ENCODE measurements at regions not wholly inside any gene's neighbourhood (a gene's known extent, or its start where the extent isn't known, plus 50 kb on each side); places are given as distances from the start of the nearest gene placed in this dataset.

DNA sequence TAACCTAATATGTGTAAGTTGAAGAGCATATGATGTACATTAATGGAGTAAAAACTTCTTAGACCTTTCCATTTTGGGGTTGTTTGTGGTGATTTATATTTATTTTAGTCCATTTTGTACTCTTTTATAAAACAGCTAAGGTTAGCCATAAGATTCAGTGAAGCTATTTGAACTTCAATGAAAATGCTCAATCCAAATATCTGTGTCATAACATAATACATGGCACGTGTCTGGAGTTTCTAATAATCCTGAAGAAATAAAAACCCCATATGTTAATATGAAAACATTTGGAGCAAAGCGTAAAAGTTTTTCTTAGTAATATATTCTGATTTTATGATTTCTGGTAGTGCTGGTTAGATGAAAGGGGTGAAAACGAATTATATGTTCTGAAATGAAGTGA, 1729.7 kb downstream of the PCDH9 start:
- BruUV-seq (replicated peaks), result no TSS peak
- ChIA-PET CTCF (no interaction called here), RAD21 (ENCODE audit: low non-redundant PET in 1 of 2, low total read pairs in 2 of 2, uncharacterized antibody in 2 of 2, unreplicated experiment in 2 of 2) (no interaction called here), POLR2A (no interaction called here)
- H3K27ac ChIP-seq (ENCODE audit: low read depth, low read length), result no peak overlapping the region
- no peaks in the 10 kb centered on the region for H3K27me3 ChIP-seq (ENCODE audit: insufficient read depth, low read length)
- no peaks in the 10 kb centered on the region for H3K36me3 ChIP-seq (ENCODE audit: control insufficient read depth in 1 of 2, insufficient read depth in 2 of 2, low read length in 2 of 2)
- DNase-seq (ENCODE audit: low read depth, low spot score) (no peak), ATAC-seq (no peak)
- H3K4me2 ChIP-seq (ENCODE audit: low read length), result no peak overlapping the region
- TF ChIP-seq, protein P1, sequence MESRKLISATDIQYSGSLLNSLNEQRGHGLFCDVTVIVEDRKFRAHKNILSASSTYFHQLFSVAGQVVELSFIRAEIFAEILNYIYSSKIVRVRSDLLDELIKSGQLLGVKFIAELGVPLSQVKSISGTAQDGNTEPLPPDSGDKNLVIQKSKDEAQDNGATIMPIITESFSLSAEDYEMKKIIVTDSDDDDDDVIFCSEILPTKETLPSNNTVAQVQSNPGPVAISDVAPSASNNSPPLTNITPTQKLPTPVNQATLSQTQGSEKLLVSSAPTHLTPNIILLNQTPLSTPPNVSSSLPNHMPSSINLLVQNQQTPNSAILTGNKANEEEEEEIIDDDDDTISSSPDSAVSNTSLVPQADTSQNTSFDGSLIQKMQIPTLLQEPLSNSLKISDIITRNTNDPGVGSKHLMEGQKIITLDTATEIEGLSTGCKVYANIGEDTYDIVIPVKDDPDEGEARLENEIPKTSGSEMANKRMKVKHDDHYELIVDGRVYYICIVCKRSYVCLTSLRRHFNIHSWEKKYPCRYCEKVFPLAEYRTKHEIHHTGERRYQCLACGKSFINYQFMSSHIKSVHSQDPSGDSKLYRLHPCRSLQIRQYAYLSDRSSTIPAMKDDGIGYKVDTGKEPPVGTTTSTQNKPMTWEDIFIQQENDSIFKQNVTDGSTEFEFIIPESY (IDR thresholded peaks at IDR 0.05; ENCODE audit: extremely low read depth, insufficient replicate concordance, low read length), result no peak
- TF ChIP-seq EGR1 (IDR thresholded peaks at IDR 0.05; ENCODE audit: low read depth), result no peak
- TF ChIP-seq TCF7L2 (IDR thresholded peaks at IDR 0.05; ENCODE audit: borderline replicate concordance, extremely low read depth, insufficient read depth, insufficient read length), result no peak
- TF ChIP-seq, protein P2, sequence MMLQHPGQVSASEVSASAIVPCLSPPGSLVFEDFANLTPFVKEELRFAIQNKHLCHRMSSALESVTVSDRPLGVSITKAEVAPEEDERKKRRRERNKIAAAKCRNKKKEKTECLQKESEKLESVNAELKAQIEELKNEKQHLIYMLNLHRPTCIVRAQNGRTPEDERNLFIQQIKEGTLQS (IDR thresholded peaks at IDR 0.05), result no peak
- no peak for TF ChIP-seq POLR2A (IDR thresholded peaks at IDR 0.05; ENCODE audit: borderline replicate concordance, extremely low read depth, insufficient read depth, insufficient read length)
- TF ChIP-seq, protein P3, sequence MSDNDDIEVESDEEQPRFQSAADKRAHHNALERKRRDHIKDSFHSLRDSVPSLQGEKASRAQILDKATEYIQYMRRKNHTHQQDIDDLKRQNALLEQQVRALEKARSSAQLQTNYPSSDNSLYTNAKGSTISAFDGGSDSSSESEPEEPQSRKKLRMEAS (IDR thresholded peaks at IDR 0.05), result no peak
- no peak for TF ChIP-seq ELF1 (IDR thresholded peaks at IDR 0.05; ENCODE audit: borderline replicate concordance, low read depth)
- TF ChIP-seq, protein P4, sequence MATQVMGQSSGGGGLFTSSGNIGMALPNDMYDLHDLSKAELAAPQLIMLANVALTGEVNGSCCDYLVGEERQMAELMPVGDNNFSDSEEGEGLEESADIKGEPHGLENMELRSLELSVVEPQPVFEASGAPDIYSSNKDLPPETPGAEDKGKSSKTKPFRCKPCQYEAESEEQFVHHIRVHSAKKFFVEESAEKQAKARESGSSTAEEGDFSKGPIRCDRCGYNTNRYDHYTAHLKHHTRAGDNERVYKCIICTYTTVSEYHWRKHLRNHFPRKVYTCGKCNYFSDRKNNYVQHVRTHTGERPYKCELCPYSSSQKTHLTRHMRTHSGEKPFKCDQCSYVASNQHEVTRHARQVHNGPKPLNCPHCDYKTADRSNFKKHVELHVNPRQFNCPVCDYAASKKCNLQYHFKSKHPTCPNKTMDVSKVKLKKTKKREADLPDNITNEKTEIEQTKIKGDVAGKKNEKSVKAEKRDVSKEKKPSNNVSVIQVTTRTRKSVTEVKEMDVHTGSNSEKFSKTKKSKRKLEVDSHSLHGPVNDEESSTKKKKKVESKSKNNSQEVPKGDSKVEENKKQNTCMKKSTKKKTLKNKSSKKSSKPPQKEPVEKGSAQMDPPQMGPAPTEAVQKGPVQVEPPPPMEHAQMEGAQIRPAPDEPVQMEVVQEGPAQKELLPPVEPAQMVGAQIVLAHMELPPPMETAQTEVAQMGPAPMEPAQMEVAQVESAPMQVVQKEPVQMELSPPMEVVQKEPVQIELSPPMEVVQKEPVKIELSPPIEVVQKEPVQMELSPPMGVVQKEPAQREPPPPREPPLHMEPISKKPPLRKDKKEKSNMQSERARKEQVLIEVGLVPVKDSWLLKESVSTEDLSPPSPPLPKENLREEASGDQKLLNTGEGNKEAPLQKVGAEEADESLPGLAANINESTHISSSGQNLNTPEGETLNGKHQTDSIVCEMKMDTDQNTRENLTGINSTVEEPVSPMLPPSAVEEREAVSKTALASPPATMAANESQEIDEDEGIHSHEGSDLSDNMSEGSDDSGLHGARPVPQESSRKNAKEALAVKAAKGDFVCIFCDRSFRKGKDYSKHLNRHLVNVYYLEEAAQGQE (IDR thresholded peaks at IDR 0.05; ENCODE audit: low read depth), result no peak
- TF ChIP-seq EZH2 (IDR thresholded peaks at IDR 0.05), result no peak
- TF ChIP-seq ZNF274 (IDR thresholded peaks at IDR 0.05; ENCODE audit: low read depth, low read length), result no peak
- no peak for TF ChIP-seq SP1 (IDR thresholded peaks at IDR 0.05; ENCODE audit: low read depth)
- no peak overlapping the region for H3K9ac ChIP-seq (ENCODE audit: low read length)
- H3K9me3 ChIP-seq (ENCODE audit: control insufficient read depth in 1 of 2, insufficient read depth in 1 of 2, low read depth in 1 of 2, low read length in 2 of 2), result no peaks in the 10 kb centered on the region
- H3K4me3 ChIP-seq (replicated peaks in 1 of 2; ENCODE audit: low read depth in 1 of 2, low read length in 2 of 2), result no peak overlapping the region
- H3K4me1 ChIP-seq (ENCODE audit: control insufficient read depth in 1 of 2, insufficient read depth in 2 of 2, low read length in 2 of 2), result peaks cover 4 to 7% of the 10 kb centered on the region in 2 experiments; a peak in 2 of 4 replicates
- H2AFZ ChIP-seq (ENCODE audit: low read depth, low read length, poor library complexity, severe bottlenecking), result no peak overlapping the region
- no peaks in the 10 kb centered on the region for H3K79me2 ChIP-seq (ENCODE audit: insufficient read depth, low read length)
- no peaks in the 10 kb centered on the region for H4K20me1 ChIP-seq (ENCODE audit: insufficient read depth)
- intact Hi-C loops (cut with micrococcal nuclease), result no loop called here
- H3K9me2 ChIP-seq (ENCODE audit: insufficient read depth), result no peaks in the 10 kb centered on the region

Measured in HCT116 (cell line).